Upper lobe of left lung (tissue), 4 donors: ENCODE measurements at regions not wholly inside any gene's neighbourhood (a gene's known extent, or its start where the extent isn't known, plus 50 kb on each side); places are given as distances from the start of the nearest gene placed in this dataset.

Source experiments
- CTCF ChIP-seq, 6 experiments: fragments of 450-650 bp in 4 of 6; fragments of 200-600 bp in 2 of 6; sonication (generic) in 2 of 6; IDR thresholded peaks; one replicate each; pipeline ENCODE4 v1.5.1; 2016 to 2019; ENCODE audit warnings: antibody characterized with exemption in 6 of 6
- EP300 ChIP-seq, 4 donors: sonication (generic); formaldehyde crosslinking; IDR thresholded peaks; one replicate each; pipeline ENCODE4 v1.5.1; 2017; ENCODE audit warnings: antibody characterized with exemption in 4 of 4, control low read depth in 2 of 4
- POLR2A ChIP-seq, 4 donors: fragments of 450-650 bp; IDR thresholded peaks; one replicate each; pipeline ENCODE4 v1.5.1; 2016 to 2017; ENCODE audit warnings: antibody characterized with exemption in 4 of 4, mild to moderate bottlenecking in 2 of 4

GRCh38 chr14:39562175-39562574 lies 129.9 kb upstream of the FBXO33 start:
- no peak for TF ChIP-seq POLR2A (IDR thresholded peaks at IDR 0.05)
- no peak for TF ChIP-seq CTCF (IDR thresholded peaks at IDR 0.05)
- no peak for TF ChIP-seq EP300 (IDR thresholded peaks at IDR 0.05)
